Lower leg skin (tissue), 4 donors: ENCODE measurements at regions not wholly inside any gene's neighbourhood (a gene's known extent, or its start where the extent isn't known, plus 50 kb on each side); places are given as distances from the start of the nearest gene placed in this dataset.

Source experiments
- DNase-seq, 2 donors: peaks; one replicate each; pipeline ENCODE4 v3.0.0-alpha.2; 2019; ENCODE audit warnings: low spot score in 2 of 2
- H3K4me3 ChIP-seq: fragments of 200-600 bp; sonication (generic); 2 replicates; pipeline ENCODE4 v1.5.1; 2017; ENCODE audit warnings: mild to moderate bottlenecking, low read depth; ENCODE audit not compliant: poor library complexity, severe bottlenecking
- CTCF ChIP-seq, 3 donors: fragments of 450-650 bp; IDR thresholded peaks; one replicate each; pipeline ENCODE4 v1.5.1; 2016; ENCODE audit warnings: antibody characterized with exemption in 3 of 3, mild to moderate bottlenecking in 3 of 3, moderate library complexity in 2 of 3
- POLR2A ChIP-seq, 2 donors: fragments of 450-650 bp; IDR thresholded peaks; one replicate each; pipeline ENCODE4 v1.6.1; 2016 to 2017; ENCODE audit warnings: antibody characterized with exemption in 2 of 2, mild to moderate bottlenecking in 1 of 2, moderate library complexity in 1 of 2
- WGBS, 2 donors: methylation state at CpG; one replicate each; pipeline ENCODE4 v1.1.5; 2018; 5-methylcytosine and 5-hydroxymethylcytosine counted together
- intact Hi-C: fragments of 100-400 bp; cut with DNase I; formaldehyde crosslinking; loops from one replicate; pipeline ENCODE4 v1.15.0; 2023; ENCODE audit warnings: low total_unique reads

- no peak overlapping the region for H3K4me3 ChIP-seq
- intact Hi-C loops = no loop called here
- TF ChIP-seq CTCF (IDR thresholded peaks at IDR 0.05) (no peak), POLR2A (IDR thresholded peaks at IDR 0.05) (no peak)
- no peak for DNase-seq
These were observed 162.2 kb downstream of the GADD45G start for GRCh38 chr9:89766991-89767390.

- WGBS, 2 donors = 50 to 64% methylated on average over 4 of the region's 4 CpGs
- intact Hi-C loops = no loop called here
- DNase-seq = peak in 1 of 2 donors; percentile 31
- TF ChIP-seq POLR2A (IDR thresholded peaks at IDR 0.05) = no peak
- TF ChIP-seq CTCF (IDR thresholded peaks at IDR 0.05) = no peak
- no peak overlapping the region for H3K4me3 ChIP-seq
These were observed 163.2 kb downstream of the GADD45G start for GRCh38 chr9:89768051-89768450.

GRCh38 chr9:89768650-89769071 is 163.8 kb downstream of the GADD45G start:
- TF ChIP-seq POLR2A (IDR thresholded peaks at IDR 0.05) = no peak
- TF ChIP-seq CTCF (IDR thresholded peaks at IDR 0.05) = no peak
- WGBS, 2 donors = 51 to 68% methylated on average over 7 of the region's 7 CpGs
- intact Hi-C loops = no loop called here
- peak in 1 of 2 donors; percentile 70 for DNase-seq
- H3K4me3 ChIP-seq = no peak overlapping the region

GRCh38 chr9:89770531-89771174 is 165.8 kb downstream of the GADD45G start:
- no peak for DNase-seq
- no peak overlapping the region for H3K4me3 ChIP-seq
- intact Hi-C loops = no loop called here
- WGBS, 2 donors = 67 to 71% methylated on average over 7 to 8 of the region's 8 CpGs
- no peak for TF ChIP-seq POLR2A (IDR thresholded peaks at IDR 0.05)
- no peak for TF ChIP-seq CTCF (IDR thresholded peaks at IDR 0.05)

GRCh38 chr9:89771205-89771604 is 166.4 kb downstream of the GADD45G start:
- H3K4me3 ChIP-seq = no peak overlapping the region
- no peak for DNase-seq
- no peak for TF ChIP-seq CTCF (IDR thresholded peaks at IDR 0.05)
- no peak for TF ChIP-seq POLR2A (IDR thresholded peaks at IDR 0.05)
- intact Hi-C loops = no loop called here
- WGBS, 2 donors = 68 to 75% methylated on average over 4 of the region's 4 CpGs

GRCh38 chr9:89773170-89773569 is 168.4 kb downstream of the GADD45G start:
- intact Hi-C loops = no loop called here
- TF ChIP-seq POLR2A (IDR thresholded peaks at IDR 0.05) (no peak), CTCF (IDR thresholded peaks at IDR 0.05) (no peak)
- no peak for DNase-seq
- H3K4me3 ChIP-seq = no peak overlapping the region
- WGBS, 2 donors = 93 to 97% methylated on average over 8 of the region's 8 CpGs
